Fibroblast of mammary gland (primary cell): ENCODE measurements at regions not wholly inside any gene's neighbourhood (a gene's known extent, or its start where the extent isn't known, plus 50 kb on each side); places are given as distances from the start of the nearest gene placed in this dataset.

Source experiments
- DNase-seq: peaks from one replicate; pipeline ENCODE4 v3.0.0-alpha.2; 2010; ENCODE audit warnings: low read depth
- H3K4me3 ChIP-seq: 2 replicates; pipeline ENCODE4 v1.5.1; 2011; ENCODE audit warnings: low read depth, mild to moderate bottlenecking, low read length, moderate library complexity; ENCODE audit not compliant: control insufficient read depth
- TF ChIP-seq, protein P1 (sequence below): conservative IDR thresholded peaks from 2 replicates; pipeline ENCODE4 v1.5.1; 2011; ENCODE audit warnings: low read depth, low read length, inconsistent platforms; ENCODE audit not compliant: control insufficient read depth, insufficient read depth

DNA sequence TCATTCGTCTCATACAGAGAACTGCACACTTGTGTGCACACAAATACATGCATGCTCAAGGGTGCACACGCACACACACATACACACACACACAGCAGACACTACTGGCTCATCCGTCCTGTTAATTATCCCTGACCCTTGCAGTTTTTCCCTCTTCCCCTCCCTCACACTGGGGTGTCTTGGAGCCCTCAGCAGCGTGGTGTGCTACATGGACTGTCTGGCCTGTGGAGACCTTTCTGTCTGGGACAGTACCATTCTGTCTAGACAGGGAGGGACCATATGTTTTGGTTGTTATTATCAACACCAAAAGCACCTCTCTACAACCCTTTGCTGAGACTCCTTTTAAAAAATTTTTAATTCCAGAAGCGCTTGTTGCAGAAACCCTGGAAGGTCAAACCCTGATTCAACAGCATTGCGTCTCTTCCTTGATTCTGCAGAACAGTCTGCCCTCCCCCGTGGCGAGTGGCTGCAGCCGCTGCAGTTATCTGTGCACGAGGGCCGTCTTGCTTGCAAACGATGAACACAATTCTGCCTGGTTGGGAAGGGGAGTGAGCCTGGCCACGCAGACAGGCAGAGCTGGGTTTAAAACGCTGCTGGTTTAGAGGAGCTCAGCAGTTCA lies 374.0 kb downstream of the IRS2 start:
- TF ChIP-seq, protein P1, sequence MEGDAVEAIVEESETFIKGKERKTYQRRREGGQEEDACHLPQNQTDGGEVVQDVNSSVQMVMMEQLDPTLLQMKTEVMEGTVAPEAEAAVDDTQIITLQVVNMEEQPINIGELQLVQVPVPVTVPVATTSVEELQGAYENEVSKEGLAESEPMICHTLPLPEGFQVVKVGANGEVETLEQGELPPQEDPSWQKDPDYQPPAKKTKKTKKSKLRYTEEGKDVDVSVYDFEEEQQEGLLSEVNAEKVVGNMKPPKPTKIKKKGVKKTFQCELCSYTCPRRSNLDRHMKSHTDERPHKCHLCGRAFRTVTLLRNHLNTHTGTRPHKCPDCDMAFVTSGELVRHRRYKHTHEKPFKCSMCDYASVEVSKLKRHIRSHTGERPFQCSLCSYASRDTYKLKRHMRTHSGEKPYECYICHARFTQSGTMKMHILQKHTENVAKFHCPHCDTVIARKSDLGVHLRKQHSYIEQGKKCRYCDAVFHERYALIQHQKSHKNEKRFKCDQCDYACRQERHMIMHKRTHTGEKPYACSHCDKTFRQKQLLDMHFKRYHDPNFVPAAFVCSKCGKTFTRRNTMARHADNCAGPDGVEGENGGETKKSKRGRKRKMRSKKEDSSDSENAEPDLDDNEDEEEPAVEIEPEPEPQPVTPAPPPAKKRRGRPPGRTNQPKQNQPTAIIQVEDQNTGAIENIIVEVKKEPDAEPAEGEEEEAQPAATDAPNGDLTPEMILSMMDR = no peak
- H3K4me3 ChIP-seq = no peak overlapping the region
- no peak for DNase-seq

DNA sequence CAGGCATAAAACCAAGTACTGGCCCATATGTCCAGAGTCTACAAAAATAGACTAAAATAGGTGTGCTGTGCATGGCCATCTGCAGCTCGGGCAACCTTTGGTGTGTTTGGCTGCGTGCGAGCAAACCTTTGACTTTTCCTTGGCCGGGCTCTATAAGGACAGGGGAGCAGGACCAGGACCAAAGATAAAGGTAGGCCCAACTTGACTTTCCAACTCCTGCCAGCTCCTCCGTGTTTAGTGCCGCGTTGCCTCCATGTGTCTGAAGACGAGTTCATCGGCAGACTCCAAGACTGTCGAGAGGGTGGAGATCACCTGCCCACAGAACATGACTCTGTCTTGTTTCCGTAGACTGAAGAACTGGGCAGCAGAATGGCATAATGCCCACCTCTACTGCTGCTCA lies 375.5 kb downstream of the IRS2 start:
- TF ChIP-seq, protein P1 = no peak
- DNase-seq = no peak
- no peak overlapping the region for H3K4me3 ChIP-seq

DNA sequence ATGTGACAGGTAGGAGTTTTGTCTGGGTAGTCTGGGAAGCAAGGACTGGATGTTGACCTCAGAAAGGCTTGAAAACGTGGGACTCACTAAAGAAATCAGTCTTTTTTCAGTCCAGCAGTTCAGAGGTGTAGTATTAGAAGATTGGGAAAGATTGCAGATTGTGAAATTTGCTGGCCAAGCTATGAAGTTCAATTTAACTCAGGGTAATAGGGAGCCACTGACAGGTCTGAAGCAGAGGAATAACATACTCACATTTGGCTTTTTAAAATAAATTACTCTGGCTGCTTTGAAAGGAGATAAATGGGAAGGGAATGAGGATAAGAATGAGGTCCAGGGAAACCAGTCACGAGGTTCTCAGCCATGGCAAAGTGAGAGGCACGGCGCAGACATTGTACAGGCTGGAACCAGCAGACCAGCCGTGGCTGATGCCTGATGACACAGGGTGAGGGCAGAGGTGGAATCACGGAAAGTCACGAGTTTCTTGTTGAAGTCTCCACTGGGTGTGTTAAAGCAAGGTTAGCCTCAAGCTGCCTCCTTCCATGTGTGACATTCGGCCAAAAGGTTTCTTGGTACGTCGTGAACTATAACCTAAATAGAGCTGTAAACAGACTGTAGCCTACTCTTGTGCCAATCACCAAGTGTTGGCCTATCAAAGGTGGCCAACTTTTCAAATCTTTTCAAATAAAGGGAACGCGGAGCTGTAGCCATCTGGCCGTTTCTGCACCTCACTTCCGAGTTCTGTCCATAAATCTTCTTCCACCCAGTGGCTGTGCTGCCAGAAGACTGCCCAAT lies 377.6 kb downstream of the IRS2 start:
- peak; percentile 46 for DNase-seq
- TF ChIP-seq, protein P1 = no peak
- H3K4me3 ChIP-seq = no peak overlapping the region

DNA sequence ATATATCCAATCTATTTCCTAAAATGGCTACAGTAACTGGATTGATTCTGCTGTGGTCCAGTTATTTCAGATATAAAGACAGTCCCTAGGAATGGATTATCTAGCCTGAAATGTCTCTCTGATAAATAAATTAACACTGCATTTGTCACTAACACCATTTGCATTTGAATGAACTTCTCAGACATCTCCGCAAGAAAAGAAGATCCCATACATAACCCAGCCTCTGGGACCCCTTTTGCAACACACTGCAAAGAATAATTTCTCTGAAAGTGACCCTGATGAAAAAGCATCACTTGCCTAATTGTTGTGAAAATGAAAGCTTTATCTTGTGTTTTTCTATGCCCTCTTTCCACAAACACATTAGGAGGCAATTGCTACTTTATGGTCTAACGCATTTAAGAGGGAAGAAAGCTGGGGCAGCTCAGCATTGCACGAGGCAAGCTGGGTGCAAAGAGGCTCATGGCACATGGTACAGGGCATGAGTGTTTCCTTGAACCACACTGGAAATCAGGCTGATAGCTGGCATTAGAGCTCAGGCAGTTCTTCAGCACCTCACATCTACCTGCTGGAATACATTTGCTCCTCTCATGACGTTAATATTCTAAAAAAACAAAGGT lies 379.9 kb downstream of the IRS2 start:
- H3K4me3 ChIP-seq = no peak overlapping the region
- TF ChIP-seq, protein P1 = no peak
- no peak for DNase-seq

DNA sequence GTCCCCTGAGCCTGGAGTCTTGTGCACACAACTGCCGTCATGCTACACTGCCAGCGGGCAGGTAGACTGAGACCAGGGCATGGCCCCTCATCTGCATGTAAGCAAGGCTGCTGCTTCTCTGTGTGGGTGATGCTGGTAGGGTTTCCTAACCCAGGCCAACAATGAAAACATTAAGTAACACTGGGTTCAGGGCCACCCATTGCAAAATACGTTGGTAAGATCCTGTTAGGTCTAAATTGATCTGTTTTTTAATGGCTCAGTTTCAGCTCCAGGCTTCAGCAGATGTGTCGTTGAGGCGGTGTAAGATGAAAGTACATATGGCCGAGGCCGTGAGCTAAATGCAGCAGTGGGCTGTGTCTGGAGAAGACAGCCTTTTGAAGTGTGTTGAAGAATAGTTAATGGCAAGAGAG lies 383.4 kb downstream of the IRS2 start:
- no peak for DNase-seq
- TF ChIP-seq, protein P1 = no peak
- H3K4me3 ChIP-seq = no peak overlapping the region

DNA sequence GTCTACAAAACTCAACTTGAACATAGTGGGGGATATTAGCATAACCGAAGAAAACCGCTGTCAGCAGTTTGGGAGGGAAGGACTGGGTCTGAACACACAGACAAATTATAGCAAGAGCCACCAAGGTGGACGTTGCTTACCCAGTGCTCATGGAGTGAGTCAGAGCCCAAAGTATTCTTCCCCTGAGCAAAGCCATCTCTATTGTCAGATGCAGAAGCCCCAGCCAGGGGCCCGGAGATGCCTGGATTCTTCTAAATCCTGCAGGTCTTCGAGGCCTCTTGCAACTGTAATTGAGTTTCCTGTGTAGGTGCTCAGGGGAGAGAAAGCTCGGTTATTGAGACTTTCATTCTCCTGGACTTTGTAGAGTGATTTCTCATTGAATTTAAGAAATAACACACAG lies 384.5 kb downstream of the IRS2 start:
- TF ChIP-seq, protein P1 = no peak
- H3K4me3 ChIP-seq = no peak overlapping the region
- DNase-seq = no peak
